COR-L47 (cell line): ENCODE measurements at regions not wholly inside any gene's neighbourhood (a gene's known extent, or its start where the extent isn't known, plus 50 kb on each side); places are given as distances from the start of the nearest gene placed in this dataset.

Experiments used
- DNase-seq: peaks from one replicate; lab custom pipeline; 2025; lab: John Stamatoyannopoulos, UW

DNA sequence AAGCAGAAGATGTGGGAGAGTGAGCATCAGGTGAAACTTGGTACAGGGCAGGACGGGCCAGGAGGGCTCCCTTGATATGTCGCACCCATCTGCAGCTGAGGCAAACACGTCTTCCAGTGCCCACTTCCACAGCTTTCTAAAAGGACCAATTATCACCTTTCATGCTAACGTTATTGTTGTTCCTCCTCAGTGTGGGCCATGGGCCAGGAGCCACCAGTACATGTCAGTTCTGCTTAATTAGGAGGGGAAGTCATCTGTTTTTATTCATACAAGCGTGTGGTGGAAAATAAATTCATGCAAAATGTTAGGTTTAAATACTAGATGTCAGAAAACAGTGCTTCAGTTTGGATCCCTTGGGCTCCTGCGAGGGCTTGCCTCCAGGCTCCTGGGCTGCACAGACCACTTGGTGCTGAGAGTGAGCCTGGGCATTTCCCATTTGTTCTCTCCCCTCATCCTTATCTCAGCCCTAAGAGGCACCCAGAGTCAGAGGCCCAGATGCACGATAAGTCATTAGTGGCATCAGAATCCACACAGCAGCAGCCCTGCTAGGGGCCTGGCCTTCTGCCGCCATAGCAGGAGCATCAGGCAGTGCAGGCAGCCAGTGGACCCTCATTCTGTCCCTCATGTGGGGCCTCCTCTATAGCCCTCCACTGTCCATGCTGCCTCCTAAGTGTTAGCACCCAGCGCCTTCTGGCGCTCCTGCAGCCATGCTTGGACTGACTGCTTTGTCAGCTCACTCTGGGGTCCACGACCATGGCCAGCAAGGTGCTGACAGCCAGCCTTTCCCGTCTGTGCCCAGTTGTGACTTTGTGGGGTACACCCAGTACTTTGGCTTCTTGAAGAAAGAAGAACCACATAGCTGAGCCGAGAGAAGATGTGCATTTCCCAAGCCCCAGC is 539.8 kb upstream of the RAB6C start:
- DNase-seq, result no peak

DNA sequence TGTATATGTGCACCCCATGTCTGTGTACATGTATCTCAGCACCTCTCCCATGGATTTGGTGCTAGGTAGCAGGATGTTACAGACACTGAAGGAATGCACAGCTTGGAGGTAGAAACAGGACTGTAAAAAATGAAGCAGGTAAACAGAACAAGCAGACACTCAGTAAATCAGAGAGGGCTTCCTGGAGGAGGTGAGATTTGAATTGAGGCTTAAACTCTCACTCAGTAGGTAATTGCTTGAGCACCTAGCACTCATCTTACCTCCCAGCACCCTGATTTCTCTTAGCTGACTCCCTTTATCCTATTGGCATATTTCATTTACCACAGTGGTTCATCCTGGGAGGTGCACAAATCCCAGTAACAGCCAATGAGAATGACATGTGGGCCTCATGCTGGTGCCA is 537.9 kb upstream of the RAB6C start:
- DNase-seq, result no peak

- no peak for DNase-seq
Measured at GRCh38 chr2:129443235-129443864, 536.1 kb upstream of the RAB6C start.

DNA sequence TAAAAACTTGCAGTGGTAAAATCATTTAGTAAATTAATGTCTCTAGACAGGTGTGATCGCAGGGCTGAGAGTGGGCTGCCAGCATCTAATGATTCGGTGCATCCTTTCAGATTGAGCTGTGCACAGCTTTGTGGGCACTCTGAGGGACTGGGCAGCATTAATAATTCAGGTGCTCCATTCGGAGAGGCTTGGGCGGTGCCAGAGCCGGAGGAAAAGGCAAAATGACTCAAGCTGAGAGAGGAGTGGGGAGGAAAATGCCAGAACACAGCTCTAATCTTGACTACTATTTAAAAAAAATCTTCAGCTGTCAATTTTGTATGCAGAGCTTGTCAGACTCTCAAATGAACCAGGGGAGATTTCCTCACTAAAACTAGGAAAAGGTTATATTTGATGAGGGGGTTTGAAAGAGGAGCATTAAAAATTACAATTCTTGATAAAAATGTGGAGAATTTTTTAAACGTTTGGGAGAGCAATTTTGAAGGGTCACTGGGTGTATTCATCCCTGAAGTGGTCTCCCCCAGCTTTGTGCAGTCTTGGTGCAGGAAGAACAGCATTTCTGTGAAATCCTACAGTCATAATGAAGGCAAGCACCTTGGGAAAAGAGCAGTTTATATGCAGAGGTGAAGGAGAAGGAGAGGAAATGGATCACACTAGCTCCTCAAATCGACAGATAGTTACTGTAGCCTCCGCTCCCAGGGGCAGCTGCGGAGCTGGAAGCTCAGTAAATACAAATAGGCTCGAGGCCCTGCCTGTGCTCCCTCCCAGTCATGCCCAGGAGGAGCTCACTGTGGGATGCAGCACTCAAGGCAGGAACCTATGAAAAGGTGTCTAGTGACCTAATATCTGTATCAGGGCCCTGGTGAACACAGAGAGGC is 535.4 kb upstream of the RAB6C start:
- DNase-seq, result no peak

DNA sequence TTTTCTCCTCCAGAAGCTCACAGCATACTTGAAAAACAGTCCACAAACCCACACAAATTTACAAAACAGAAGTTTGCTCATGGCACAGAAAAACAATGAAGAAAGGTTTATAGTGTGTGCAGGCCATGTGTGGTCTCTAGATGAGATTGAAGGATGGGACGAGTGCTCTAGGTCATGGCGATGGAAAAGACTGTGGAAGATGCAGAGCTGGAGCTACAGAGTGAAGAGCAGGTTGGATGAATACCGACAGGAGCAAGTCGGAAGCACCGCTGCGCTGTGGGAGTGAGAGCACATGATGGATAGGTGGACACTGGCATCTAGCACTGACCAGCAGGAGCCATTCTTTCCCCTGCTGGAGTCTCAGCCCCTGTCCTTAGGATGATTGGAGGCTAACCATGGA is 534.7 kb upstream of the RAB6C start:
- DNase-seq, result no peak

DNA sequence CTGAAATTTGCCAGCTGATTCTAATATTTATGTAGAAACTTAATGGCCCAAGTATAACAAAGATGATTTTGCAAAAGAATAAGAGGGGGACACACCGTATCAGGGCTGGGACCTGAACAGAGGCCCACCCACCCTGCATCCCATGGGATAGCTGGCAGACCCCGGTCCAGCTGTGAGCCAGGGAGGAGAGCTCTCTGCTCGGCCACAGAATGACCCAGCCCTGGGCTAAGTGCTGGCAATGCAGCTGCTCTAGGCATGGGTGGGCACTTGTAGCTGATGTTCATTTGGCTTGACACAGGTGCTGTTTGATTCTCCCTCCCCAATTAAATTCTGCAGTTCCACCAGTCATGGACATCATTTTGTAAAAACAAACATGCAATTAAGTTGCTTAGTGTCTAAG is 522.8 kb upstream of the RAB6C start:
- no peak for DNase-seq

DNA sequence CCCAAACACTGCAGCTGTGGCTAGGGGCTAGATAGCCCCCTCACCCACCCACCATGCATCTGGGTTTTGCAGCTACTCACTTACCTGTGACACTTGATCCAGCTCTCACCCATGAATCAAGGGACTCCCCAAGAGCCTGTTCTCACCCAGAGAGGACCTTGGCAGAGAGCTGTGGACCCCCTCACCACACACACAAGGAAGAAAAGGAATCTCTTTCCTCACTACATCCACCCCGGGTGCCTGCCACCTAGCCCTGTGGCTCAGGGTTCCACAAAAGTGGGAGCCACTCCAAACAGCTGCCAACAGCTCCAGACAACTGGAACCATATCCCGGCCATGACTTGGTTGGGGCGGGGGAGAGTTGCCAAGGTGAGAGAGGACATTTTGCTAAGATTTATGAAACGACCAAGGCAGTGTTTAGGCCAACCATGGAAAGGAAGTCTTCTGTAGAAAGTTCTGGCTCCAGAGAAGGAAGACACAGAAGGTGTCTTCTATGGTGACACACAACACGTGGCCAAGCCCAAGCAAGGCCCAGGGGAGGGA is 522.1 kb upstream of the RAB6C start:
- DNase-seq, result no peak

DNA sequence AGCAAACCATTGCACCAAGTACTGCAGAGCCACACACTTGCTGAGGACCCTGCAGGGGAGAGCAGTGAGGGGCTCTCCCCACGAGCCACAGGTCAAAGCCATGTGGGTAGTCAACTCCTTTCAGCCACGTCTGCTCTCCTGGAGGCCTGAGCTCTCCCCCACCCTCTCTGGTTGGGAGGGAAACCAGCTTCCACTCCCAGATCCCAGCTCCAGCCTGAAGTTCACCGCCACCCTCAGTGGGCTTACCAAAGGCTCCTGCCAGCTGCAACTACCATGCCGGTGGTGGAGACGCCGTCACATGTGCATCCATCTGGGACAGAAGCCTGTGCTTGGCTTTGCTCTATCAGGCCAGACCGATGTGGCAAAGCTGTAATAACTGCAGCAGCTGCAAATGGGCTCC is 521.5 kb upstream of the RAB6C start:
- no peak for DNase-seq

- DNase-seq, result no peak
Measured at GRCh38 chr2:129458436-129458835, 521.0 kb upstream of the RAB6C start.

- no peak for DNase-seq
Measured at GRCh38 chr2:129459200-129459876, 520.1 kb upstream of the RAB6C start.

DNA sequence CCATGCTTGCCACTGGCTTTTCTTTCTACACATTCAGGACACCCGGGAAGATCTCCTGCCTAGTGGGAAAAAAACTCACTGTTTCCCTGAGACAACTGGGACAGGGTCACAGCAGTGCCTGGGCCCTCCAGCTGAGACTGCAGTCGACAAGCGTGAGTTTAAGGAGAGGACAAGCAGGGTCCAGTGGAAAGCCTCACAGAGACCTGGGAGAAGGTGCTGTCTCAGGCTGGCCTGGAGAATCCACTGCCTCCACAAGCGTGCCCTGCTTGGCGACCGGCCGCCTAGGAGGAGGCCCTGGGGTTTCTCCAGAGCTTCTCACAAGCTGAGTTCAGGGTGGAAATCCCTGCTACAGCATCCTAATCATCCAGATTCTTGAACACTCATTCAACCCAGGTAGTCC is 519.6 kb upstream of the RAB6C start:
- DNase-seq, result no peak

DNA sequence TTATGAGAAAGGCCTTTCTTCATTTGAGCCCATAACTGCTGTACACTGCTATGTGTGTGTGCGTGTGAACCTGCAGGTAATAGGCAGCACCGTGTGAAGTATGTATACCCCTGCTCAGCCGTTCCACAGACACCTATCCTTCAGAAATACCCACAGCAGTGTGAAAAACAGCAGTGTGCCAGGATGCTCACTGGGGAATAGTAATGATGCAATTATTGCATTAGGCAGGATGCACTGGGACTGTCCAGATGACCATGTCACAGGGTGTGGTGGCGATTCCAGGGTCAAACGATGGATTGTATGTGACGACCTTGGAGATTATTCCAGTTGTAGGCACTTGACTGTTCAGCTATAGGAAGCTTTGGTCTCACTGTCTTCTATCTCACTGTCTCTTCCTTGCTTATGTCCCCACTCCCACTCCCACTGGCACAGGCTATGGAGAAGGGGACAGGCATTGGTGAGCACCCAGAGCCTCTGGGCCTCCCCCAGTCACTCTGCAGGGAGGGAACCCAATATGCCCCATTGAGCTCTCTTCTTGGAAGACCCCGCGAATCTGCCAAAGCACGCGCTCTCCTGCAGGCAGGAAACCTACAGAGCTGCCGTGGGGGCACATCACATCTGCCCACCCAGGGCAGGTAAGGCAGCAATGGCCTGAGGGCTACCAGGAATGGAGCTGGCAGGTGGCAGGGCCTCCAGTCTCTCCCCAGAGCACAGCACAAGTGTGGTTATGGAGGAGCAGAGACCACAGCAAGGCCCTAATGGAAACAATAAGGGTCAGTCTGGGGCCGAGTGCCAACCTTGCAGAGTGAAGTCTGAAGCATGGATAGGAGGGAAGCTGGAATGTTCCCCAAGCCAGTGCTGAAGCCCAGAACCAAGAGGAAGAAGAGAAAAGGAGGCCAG is 518.9 kb upstream of the RAB6C start:
- no peak for DNase-seq

DNA sequence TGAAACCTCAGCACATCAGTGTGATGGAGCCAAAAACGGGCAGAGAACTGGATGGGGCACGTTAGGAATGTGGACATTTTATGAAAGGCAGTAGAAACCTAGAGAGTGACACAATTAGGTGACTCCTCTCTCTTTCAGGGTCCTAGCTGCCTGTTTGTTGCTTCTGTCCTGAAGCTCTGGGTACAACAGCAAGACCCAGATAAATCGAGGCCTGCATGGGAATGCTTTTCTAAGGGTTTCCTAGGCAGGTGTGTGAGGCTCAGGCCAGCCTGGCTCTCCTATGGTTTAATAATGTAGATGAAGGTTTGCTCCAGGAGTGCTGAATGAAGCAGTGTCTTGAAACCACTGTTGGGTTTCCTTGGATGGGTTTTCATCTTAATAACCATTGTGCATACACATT is 517.1 kb upstream of the RAB6C start:
- DNase-seq, result no peak

- DNase-seq, result no peak
Measured at GRCh38 chr2:129462967-129463366, 516.5 kb upstream of the RAB6C start.

DNA sequence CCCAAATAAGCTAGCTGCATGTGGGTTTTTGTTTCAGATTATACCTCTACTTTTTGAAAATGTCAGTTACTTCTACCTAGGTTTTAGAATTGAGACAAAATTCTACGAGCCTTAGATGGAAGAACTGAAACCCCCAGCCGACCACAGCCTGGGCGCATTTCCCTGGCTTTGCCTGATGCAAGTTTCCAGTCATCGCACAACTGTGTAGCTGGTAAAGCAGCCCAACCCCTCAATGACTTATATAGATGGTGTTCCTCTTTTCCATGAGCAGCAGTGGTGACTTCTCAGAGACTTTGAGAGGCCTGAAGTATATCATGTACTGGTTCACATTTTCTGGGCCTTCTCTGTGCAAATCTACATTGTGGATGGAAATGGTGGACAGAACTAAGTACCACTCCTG is 515.4 kb upstream of the RAB6C start:
- DNase-seq, result no peak

DNA sequence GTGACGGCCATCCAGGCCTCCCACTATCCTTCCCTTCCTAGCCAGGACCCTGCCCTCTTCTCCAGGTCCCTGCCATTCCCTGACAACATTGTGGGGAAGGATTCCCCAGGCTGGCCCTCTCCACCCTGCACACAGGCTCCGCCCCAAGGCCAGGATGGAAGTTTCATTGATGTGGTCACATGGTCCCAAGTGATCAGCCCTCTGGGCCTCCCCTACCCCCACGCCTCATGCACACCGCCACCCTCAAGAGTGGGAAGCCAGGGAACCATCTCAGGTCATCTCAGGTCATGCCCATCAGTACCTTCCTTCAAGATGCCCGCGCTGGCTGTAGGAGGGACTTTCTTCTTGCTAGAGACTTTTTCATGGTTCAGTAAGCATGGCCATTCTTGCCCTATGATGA is 514.8 kb upstream of the RAB6C start:
- DNase-seq, result no peak

DNA sequence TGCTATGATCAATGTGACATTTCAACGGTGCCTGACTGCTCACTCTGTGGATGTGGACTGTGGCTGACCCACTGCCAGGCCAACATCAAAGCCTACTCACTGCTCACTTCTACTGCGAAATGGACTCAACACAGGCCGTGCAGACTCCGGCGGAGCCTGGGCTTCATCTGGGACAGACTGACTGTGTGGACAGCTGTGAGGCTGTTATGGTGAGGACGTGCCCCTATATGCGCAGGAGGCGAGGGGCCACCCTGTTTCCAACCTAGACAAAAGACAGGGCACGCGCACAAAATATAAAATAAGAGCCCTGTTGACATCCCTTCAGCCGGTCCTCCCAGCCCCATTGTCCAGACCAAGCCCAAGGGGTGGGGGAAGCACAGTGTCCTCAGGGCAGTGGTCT is 514.4 kb upstream of the RAB6C start:
- no peak for DNase-seq

- no peak for DNase-seq
Measured at GRCh38 chr2:129466389-129466788, 513.1 kb upstream of the RAB6C start.

- DNase-seq, result no peak
Measured at GRCh38 chr2:129467012-129467779, 512.3 kb upstream of the RAB6C start.

DNA sequence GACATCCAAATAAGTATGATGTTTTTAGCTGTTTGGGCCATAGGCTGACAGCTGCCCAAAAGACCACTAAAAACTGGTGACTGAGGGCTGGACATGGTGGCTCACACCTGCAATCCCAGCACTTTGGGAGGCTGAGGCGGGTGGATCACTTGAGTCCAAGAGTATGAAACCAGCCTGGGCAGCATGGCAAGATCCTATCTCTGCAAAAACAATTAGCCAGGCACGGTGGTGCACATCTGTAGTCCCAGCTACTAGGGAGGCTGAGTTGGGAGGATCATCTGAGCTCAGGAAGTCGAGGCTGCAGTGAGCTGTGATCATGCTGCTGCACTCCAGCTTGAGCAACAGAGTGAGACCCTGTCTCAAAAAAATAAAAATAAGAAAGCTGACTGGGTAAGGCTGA is 511.5 kb upstream of the RAB6C start:
- DNase-seq, result no peak
